ENCODE measurements at regions not wholly inside any gene's neighbourhood (a gene's known extent, or its start where the extent isn't known, plus 50 kb on each side); places are given as distances from the start of the nearest gene placed in this dataset.

DNA sequence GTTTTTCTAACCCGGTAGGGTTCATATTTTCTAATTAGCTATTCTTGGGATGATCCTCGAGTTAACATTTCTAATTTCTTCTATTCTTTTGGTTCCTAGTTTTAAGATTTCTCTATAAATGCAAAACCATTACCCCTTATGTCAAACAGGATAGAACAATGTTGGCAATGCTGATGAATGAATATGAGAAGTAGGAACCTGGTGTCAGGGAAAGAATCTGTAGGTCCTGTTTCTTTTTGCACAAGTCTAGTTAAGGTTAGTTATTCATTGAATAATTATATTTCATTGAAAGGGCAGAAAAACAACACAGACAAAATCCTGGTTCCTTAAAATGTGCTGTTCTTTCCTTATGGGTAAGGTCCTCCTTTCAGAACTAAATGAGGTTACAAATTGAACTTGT lies 766.4 kb upstream of the FAM98A start:
- H3K4me3 ChIP-seq (ENCODE audit: low read depth in 1 of 3, low read length in 3 of 3): no peak overlapping the region
- no peak overlapping the region for H3K9ac ChIP-seq (ENCODE audit: low read depth in 1 of 2, low read length in 2 of 2)
- H3K36me3 ChIP-seq (ENCODE audit: control insufficient read depth in 4 of 4, insufficient read depth in 3 of 4, low read depth in 1 of 4, low read length in 3 of 4): no peaks in the 10 kb centered on the region
- H3K9me3 ChIP-seq (ENCODE audit: control insufficient read depth in 4 of 4, low read length in 3 of 4): no peaks in the 10 kb centered on the region
- WGBS: 60% methylated on average over 2 of the region's 2 CpGs
- H3K27me3 ChIP-seq (ENCODE audit: control insufficient read depth in 4 of 4, insufficient read depth in 4 of 4, low read length in 3 of 4): peaks cover 0 to 15% (median 0%) of the 10 kb centered on the region in 4 donors
- no peak overlapping the region for H3K27ac ChIP-seq (ENCODE audit: low read depth in 1 of 2, low read length in 2 of 2)
- TF ChIP-seq HNF4A (conservative IDR thresholded peaks at IDR 0.05) (no peak), JUND (IDR thresholded peaks at IDR 0.05) (no peak), FOXA2 (IDR thresholded peaks at IDR 0.05) (no peak), SP1 (IDR thresholded peaks at IDR 0.05) (no peak), FOXA1 (IDR thresholded peaks at IDR 0.05) (no peak), EGR1 (IDR thresholded peaks at IDR 0.05; ENCODE audit: low read depth in 2 of 2) (no peak), YY1 (IDR thresholded peaks at IDR 0.05) (no peak), GABPA (IDR thresholded peaks at IDR 0.05 in 1 of 2, conservative IDR thresholded peaks at IDR 0.05 in 1 of 2) (no peak), RAD21 (IDR thresholded peaks at IDR 0.05) (no peak), NR2F2 (IDR thresholded peaks at IDR 0.05) (no peak), TAF1 (conservative IDR thresholded peaks at IDR 0.05) (no peak)
- TF ChIP-seq, protein P1, sequence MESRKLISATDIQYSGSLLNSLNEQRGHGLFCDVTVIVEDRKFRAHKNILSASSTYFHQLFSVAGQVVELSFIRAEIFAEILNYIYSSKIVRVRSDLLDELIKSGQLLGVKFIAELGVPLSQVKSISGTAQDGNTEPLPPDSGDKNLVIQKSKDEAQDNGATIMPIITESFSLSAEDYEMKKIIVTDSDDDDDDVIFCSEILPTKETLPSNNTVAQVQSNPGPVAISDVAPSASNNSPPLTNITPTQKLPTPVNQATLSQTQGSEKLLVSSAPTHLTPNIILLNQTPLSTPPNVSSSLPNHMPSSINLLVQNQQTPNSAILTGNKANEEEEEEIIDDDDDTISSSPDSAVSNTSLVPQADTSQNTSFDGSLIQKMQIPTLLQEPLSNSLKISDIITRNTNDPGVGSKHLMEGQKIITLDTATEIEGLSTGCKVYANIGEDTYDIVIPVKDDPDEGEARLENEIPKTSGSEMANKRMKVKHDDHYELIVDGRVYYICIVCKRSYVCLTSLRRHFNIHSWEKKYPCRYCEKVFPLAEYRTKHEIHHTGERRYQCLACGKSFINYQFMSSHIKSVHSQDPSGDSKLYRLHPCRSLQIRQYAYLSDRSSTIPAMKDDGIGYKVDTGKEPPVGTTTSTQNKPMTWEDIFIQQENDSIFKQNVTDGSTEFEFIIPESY (IDR thresholded peaks at IDR 0.05): no peak
- TF ChIP-seq, protein P2, sequence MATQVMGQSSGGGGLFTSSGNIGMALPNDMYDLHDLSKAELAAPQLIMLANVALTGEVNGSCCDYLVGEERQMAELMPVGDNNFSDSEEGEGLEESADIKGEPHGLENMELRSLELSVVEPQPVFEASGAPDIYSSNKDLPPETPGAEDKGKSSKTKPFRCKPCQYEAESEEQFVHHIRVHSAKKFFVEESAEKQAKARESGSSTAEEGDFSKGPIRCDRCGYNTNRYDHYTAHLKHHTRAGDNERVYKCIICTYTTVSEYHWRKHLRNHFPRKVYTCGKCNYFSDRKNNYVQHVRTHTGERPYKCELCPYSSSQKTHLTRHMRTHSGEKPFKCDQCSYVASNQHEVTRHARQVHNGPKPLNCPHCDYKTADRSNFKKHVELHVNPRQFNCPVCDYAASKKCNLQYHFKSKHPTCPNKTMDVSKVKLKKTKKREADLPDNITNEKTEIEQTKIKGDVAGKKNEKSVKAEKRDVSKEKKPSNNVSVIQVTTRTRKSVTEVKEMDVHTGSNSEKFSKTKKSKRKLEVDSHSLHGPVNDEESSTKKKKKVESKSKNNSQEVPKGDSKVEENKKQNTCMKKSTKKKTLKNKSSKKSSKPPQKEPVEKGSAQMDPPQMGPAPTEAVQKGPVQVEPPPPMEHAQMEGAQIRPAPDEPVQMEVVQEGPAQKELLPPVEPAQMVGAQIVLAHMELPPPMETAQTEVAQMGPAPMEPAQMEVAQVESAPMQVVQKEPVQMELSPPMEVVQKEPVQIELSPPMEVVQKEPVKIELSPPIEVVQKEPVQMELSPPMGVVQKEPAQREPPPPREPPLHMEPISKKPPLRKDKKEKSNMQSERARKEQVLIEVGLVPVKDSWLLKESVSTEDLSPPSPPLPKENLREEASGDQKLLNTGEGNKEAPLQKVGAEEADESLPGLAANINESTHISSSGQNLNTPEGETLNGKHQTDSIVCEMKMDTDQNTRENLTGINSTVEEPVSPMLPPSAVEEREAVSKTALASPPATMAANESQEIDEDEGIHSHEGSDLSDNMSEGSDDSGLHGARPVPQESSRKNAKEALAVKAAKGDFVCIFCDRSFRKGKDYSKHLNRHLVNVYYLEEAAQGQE (IDR thresholded peaks at IDR 0.05): no peak
- TF ChIP-seq, protein P3, sequence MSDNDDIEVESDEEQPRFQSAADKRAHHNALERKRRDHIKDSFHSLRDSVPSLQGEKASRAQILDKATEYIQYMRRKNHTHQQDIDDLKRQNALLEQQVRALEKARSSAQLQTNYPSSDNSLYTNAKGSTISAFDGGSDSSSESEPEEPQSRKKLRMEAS (IDR thresholded peaks at IDR 0.05): no peak
- TF ChIP-seq, protein P4, sequence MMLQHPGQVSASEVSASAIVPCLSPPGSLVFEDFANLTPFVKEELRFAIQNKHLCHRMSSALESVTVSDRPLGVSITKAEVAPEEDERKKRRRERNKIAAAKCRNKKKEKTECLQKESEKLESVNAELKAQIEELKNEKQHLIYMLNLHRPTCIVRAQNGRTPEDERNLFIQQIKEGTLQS (IDR thresholded peaks at IDR 0.05): no peak
- TF ChIP-seq, protein P5, sequence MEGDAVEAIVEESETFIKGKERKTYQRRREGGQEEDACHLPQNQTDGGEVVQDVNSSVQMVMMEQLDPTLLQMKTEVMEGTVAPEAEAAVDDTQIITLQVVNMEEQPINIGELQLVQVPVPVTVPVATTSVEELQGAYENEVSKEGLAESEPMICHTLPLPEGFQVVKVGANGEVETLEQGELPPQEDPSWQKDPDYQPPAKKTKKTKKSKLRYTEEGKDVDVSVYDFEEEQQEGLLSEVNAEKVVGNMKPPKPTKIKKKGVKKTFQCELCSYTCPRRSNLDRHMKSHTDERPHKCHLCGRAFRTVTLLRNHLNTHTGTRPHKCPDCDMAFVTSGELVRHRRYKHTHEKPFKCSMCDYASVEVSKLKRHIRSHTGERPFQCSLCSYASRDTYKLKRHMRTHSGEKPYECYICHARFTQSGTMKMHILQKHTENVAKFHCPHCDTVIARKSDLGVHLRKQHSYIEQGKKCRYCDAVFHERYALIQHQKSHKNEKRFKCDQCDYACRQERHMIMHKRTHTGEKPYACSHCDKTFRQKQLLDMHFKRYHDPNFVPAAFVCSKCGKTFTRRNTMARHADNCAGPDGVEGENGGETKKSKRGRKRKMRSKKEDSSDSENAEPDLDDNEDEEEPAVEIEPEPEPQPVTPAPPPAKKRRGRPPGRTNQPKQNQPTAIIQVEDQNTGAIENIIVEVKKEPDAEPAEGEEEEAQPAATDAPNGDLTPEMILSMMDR (IDR thresholded peaks at IDR 0.05; ENCODE audit: low read depth, low read length, missing input control): no peak
- no peak for DNase-seq (ENCODE audit: low spot score)
- H3K4me1 ChIP-seq (ENCODE audit: control insufficient read depth in 4 of 4, insufficient read depth in 4 of 4, low read length in 3 of 4): no peaks in the 10 kb centered on the region
